Stimulated activated CD4-positive, alpha-beta T cell treated with anti-CD3 and anti-CD28 coated beads, Interleukin-1b, Interleukin-23, amount 100 ng/mL, for 48 hours (primary cell): ENCODE measurements at regions not wholly inside any gene's neighbourhood (a gene's known extent, or its start where the extent isn't known, plus 50 kb on each side); places are given as distances from the start of the nearest gene placed in this dataset.

Source experiments
- DNase-seq: peaks from one replicate; pipeline ENCODE4 v3.0.0-alpha.2; 2020

- DNase-seq = no peak
These were observed 553.0 kb downstream of the SLC16A7 start for GRCh38 chr12:60148831-60149230.

- DNase-seq = no peak
These were observed 556.9 kb downstream of the SLC16A7 start for GRCh38 chr12:60152756-60153155.

- no peak for DNase-seq
These were observed 563.9 kb downstream of the SLC16A7 start for GRCh38 chr12:60159761-60160160.

GRCh38 chr12:60162988-60163720 is 567.3 kb downstream of the SLC16A7 start:
- no peak for DNase-seq

GRCh38 chr12:60165781-60166180 is 570.0 kb downstream of the SLC16A7 start:
- no peak for DNase-seq

GRCh38 chr12:60168441-60168840 is 572.6 kb downstream of the SLC16A7 start:
- DNase-seq = no peak

GRCh38 chr12:60169904-60170303 is 574.1 kb downstream of the SLC16A7 start:
- no peak for DNase-seq

- DNase-seq = no peak
These were observed 576.7 kb downstream of the SLC16A7 start for GRCh38 chr12:60172266-60173211.

GRCh38 chr12:60173224-60174170 is 577.7 kb downstream of the SLC16A7 start:
- no peak for DNase-seq

GRCh38 chr12:60174476-60174875 is 578.6 kb downstream of the SLC16A7 start:
- no peak for DNase-seq

- DNase-seq = no peak
These were observed 579.1 kb downstream of the SLC16A7 start for GRCh38 chr12:60174941-60175340.

GRCh38 chr12:60176891-60177290 is 581.1 kb downstream of the SLC16A7 start:
- no peak for DNase-seq

GRCh38 chr12:60180298-60180697 is 584.5 kb downstream of the SLC16A7 start:
- DNase-seq = no peak

GRCh38 chr12:60182354-60182753 is 586.5 kb downstream of the SLC16A7 start:
- no peak for DNase-seq

GRCh38 chr12:60184096-60184495 is 588.3 kb downstream of the SLC16A7 start:
- no peak for DNase-seq

- no peak for DNase-seq
These were observed 589.2 kb downstream of the SLC16A7 start for GRCh38 chr12:60185060-60185459.

GRCh38 chr12:60191271-60191670 is 595.4 kb downstream of the SLC16A7 start:
- DNase-seq = no peak

- no peak for DNase-seq
These were observed 596.0 kb downstream of the SLC16A7 start for GRCh38 chr12:60191676-60192359.

- DNase-seq = no peak
These were observed 598.8 kb downstream of the SLC16A7 start for GRCh38 chr12:60194678-60195077.

- DNase-seq = no peak
These were observed 599.7 kb downstream of the SLC16A7 start for GRCh38 chr12:60195483-60195882.

- no peak for DNase-seq
These were observed 600.5 kb downstream of the SLC16A7 start for GRCh38 chr12:60196366-60196765.

GRCh38 chr12:60197589-60197988 is 601.8 kb downstream of the SLC16A7 start:
- DNase-seq = no peak
